Activated CD4-positive, alpha-beta T cell treated with anti-CD3 and anti-CD28 coated beads, Interleukin-2, amount 10 ng/mL, durations not matched to agents 7 days and 5 days (primary cell): ENCODE measurements at regions not wholly inside any gene's neighbourhood (a gene's known extent, or its start where the extent isn't known, plus 50 kb on each side); places are given as distances from the start of the nearest gene placed in this dataset.

ENCODE experiments used
- CTCF ChIA-PET: fragments of 350-600 bp; sonication (Branson Sonifier 250); formaldehyde crosslinking; loops from one replicate; lab custom pipeline; 2021; ENCODE audit warnings: antibody characterized with exemption; lab: Charles Lee
- POLR2A ChIA-PET: fragments of 350-600 bp; sonication (Branson Sonifier 250); formaldehyde crosslinking; loops from one replicate; lab custom pipeline; 2021; ENCODE audit warnings: antibody characterized with exemption; lab: Charles Lee
- DNase-seq: peaks from one replicate; pipeline ENCODE4 v3.0.0-alpha.2; 2020
- H3K27ac Mint-ChIP-seq: one replicate; pipeline ENCODE4 v1.8.0; 2021; ENCODE audit warnings: mild to moderate bottlenecking, moderate library complexity, mixed read lengths
- H3K27me3 Mint-ChIP-seq: one replicate; pipeline ENCODE4 v1.8.0; 2021; ENCODE audit warnings: mixed read lengths
- H3K36me3 Mint-ChIP-seq: one replicate; pipeline ENCODE4 v1.8.0; 2021; ENCODE audit warnings: low read depth, mixed read lengths
- H3K4me1 Mint-ChIP-seq: one replicate; pipeline ENCODE4 v1.8.0; 2021; ENCODE audit warnings: mixed read lengths
- H3K4me3 Mint-ChIP-seq: one replicate; pipeline ENCODE4 v1.8.0; 2021; ENCODE audit warnings: mild to moderate bottlenecking, moderate library complexity, mixed read lengths
- H3K9me3 Mint-ChIP-seq: one replicate; pipeline ENCODE4 v1.8.0; 2021; ENCODE audit warnings: mixed read lengths

- ChIA-PET POLR2A (no interaction called here), CTCF (no interaction called here)
- H3K9me3 Mint-ChIP-seq, result peaks cover 2% of the 10 kb centered on the region
- H3K27ac Mint-ChIP-seq, result no peak overlapping the region
- no peak for DNase-seq
- H3K36me3 Mint-ChIP-seq, result no peaks in the 10 kb centered on the region
- H3K27me3 Mint-ChIP-seq, result peaks cover 4% of the 10 kb centered on the region
- no peak overlapping the region for H3K4me3 Mint-ChIP-seq
- no peaks in the 10 kb centered on the region for H3K4me1 Mint-ChIP-seq
Measured at GRCh38 chr1:199282751-199283305, 644.0 kb downstream of the PTPRC start.

GRCh38 chr1:199283794-199284193 lies 645.0 kb downstream of the PTPRC start:
- H3K27me3 Mint-ChIP-seq, result peaks cover 4% of the 10 kb centered on the region
- ChIA-PET POLR2A (no interaction called here), CTCF (interaction anchor here (0.7 kb wide), 1 partner anchor 1591 kb away, joined by 3 read pairs; no protein-coding TSS in a partner anchor)
- H3K4me1 Mint-ChIP-seq, result no peaks in the 10 kb centered on the region
- no peak overlapping the region for H3K27ac Mint-ChIP-seq
- H3K9me3 Mint-ChIP-seq, result peaks cover 2% of the 10 kb centered on the region
- no peaks in the 10 kb centered on the region for H3K36me3 Mint-ChIP-seq
- DNase-seq, result no peak
- H3K4me3 Mint-ChIP-seq, result no peak overlapping the region

GRCh38 chr1:199287206-199287605 lies 648.4 kb downstream of the PTPRC start:
- Mint-ChIP-seq H3K9me3 (peaks cover 2% of the 10 kb centered on the region), H3K27ac (no peak overlapping the region), H3K4me3 (no peak overlapping the region), H3K36me3 (no peaks in the 10 kb centered on the region), H3K27me3 (peaks cover 4% of the 10 kb centered on the region), H3K4me1 (no peaks in the 10 kb centered on the region)
- CTCF ChIA-PET, result no interaction called here
- DNase-seq, result no peak
- POLR2A ChIA-PET, result no interaction called here

GRCh38 chr1:199287647-199288046 lies 648.8 kb downstream of the PTPRC start:
- no peak for DNase-seq
- peaks cover 4% of the 10 kb centered on the region for H3K27me3 Mint-ChIP-seq
- peaks cover 2% of the 10 kb centered on the region for H3K9me3 Mint-ChIP-seq
- no peaks in the 10 kb centered on the region for H3K4me1 Mint-ChIP-seq
- no peak overlapping the region for H3K27ac Mint-ChIP-seq
- ChIA-PET CTCF (no interaction called here), POLR2A (no interaction called here)
- H3K4me3 Mint-ChIP-seq, result no peak overlapping the region
- no peaks in the 10 kb centered on the region for H3K36me3 Mint-ChIP-seq

GRCh38 chr1:199290186-199290585 lies 651.3 kb downstream of the PTPRC start:
- ChIA-PET CTCF (no interaction called here), POLR2A (no interaction called here)
- Mint-ChIP-seq H3K4me3 (no peak overlapping the region), H3K27ac (no peak overlapping the region), H3K36me3 (no peaks in the 10 kb centered on the region), H3K9me3 (peaks cover 2% of the 10 kb centered on the region), H3K27me3 (peaks cover 4% of the 10 kb centered on the region), H3K4me1 (no peaks in the 10 kb centered on the region)
- no peak for DNase-seq

- CTCF ChIA-PET, result no interaction called here
Measured at GRCh38 chr1:199291022-199291740, 652.3 kb downstream of the PTPRC start.

GRCh38 chr1:199292896-199293295 lies 654.1 kb downstream of the PTPRC start:
- ChIA-PET CTCF (no interaction called here), POLR2A (no interaction called here)
- H3K36me3 Mint-ChIP-seq, result no peaks in the 10 kb centered on the region
- H3K4me3 Mint-ChIP-seq, result no peak overlapping the region
- no peak for DNase-seq
- no peak overlapping the region for H3K27ac Mint-ChIP-seq
- H3K4me1 Mint-ChIP-seq, result no peaks in the 10 kb centered on the region
- H3K27me3 Mint-ChIP-seq, result peaks cover 5% of the 10 kb centered on the region
- no peaks in the 10 kb centered on the region for H3K9me3 Mint-ChIP-seq

More at GRCh38 chr1:199291022-199291740, 652.3 kb downstream of the PTPRC start:
- no peaks in the 10 kb centered on the region for H3K9me3 Mint-ChIP-seq
- H3K4me3 Mint-ChIP-seq, result no peak overlapping the region
- peaks cover 4% of the 10 kb centered on the region for H3K27me3 Mint-ChIP-seq
- H3K36me3 Mint-ChIP-seq, result no peaks in the 10 kb centered on the region
- POLR2A ChIA-PET, result no interaction called here
- H3K27ac Mint-ChIP-seq, result no peak overlapping the region
- DNase-seq, result no peak
- H3K4me1 Mint-ChIP-seq, result no peaks in the 10 kb centered on the region

- no peak overlapping the region for H3K4me3 Mint-ChIP-seq
- ChIA-PET POLR2A (no interaction called here), CTCF (no interaction called here)
- no peak for DNase-seq
- H3K27me3 Mint-ChIP-seq, result peaks cover 6% of the 10 kb centered on the region
- H3K9me3 Mint-ChIP-seq, result no peaks in the 10 kb centered on the region
- no peaks in the 10 kb centered on the region for H3K36me3 Mint-ChIP-seq
- H3K27ac Mint-ChIP-seq, result no peak overlapping the region
- no peaks in the 10 kb centered on the region for H3K4me1 Mint-ChIP-seq
Measured at GRCh38 chr1:199295107-199295506, 656.3 kb downstream of the PTPRC start.

GRCh38 chr1:199297174-199297573 lies 658.3 kb downstream of the PTPRC start:
- ChIA-PET POLR2A (no interaction called here), CTCF (no interaction called here)
- no peak for DNase-seq

GRCh38 chr1:199297887-199298286 lies 659.0 kb downstream of the PTPRC start:
- no peaks in the 10 kb centered on the region for H3K4me1 Mint-ChIP-seq
- H3K9me3 Mint-ChIP-seq, result no peaks in the 10 kb centered on the region
- H3K36me3 Mint-ChIP-seq, result no peaks in the 10 kb centered on the region
- ChIA-PET POLR2A (no interaction called here), CTCF (no interaction called here)
- DNase-seq, result no peak
- H3K4me3 Mint-ChIP-seq, result no peak overlapping the region
- H3K27me3 Mint-ChIP-seq, result peaks cover 6% of the 10 kb centered on the region
- H3K27ac Mint-ChIP-seq, result no peak overlapping the region

More at GRCh38 chr1:199297174-199297573, 658.3 kb downstream of the PTPRC start:
- no peak overlapping the region for H3K27ac Mint-ChIP-seq
- H3K27me3 Mint-ChIP-seq, result peaks cover 6% of the 10 kb centered on the region
- no peaks in the 10 kb centered on the region for H3K4me1 Mint-ChIP-seq
- H3K4me3 Mint-ChIP-seq, result no peak overlapping the region
- no peaks in the 10 kb centered on the region for H3K9me3 Mint-ChIP-seq
- H3K36me3 Mint-ChIP-seq, result no peaks in the 10 kb centered on the region

- no peak overlapping the region for H3K27ac Mint-ChIP-seq
- CTCF ChIA-PET, result no interaction called here
- no peak for DNase-seq
- no peak overlapping the region for H3K4me3 Mint-ChIP-seq
- no peaks in the 10 kb centered on the region for H3K36me3 Mint-ChIP-seq
- H3K9me3 Mint-ChIP-seq, result no peaks in the 10 kb centered on the region
- no peaks in the 10 kb centered on the region for H3K4me1 Mint-ChIP-seq
- POLR2A ChIA-PET, result no interaction called here
- peaks cover 5% of the 10 kb centered on the region for H3K27me3 Mint-ChIP-seq
Measured at GRCh38 chr1:199298825-199299224, 660.0 kb downstream of the PTPRC start.

GRCh38 chr1:199301472-199302217 lies 662.8 kb downstream of the PTPRC start:
- Mint-ChIP-seq H3K4me1 (no peaks in the 10 kb centered on the region), H3K27ac (no peak overlapping the region), H3K36me3 (no peaks in the 10 kb centered on the region), H3K4me3 (no peak overlapping the region), H3K27me3 (peaks cover 7% of the 10 kb centered on the region), H3K9me3 (no peaks in the 10 kb centered on the region)
- no peak for DNase-seq
- ChIA-PET CTCF (no interaction called here), POLR2A (no interaction called here)

GRCh38 chr1:199302554-199302953 lies 663.7 kb downstream of the PTPRC start:
- H3K4me3 Mint-ChIP-seq, result no peak overlapping the region
- CTCF ChIA-PET, result no interaction called here
- POLR2A ChIA-PET, result no interaction called here

More at GRCh38 chr1:199302554-199302953, 663.7 kb downstream of the PTPRC start:
- Mint-ChIP-seq H3K27me3 (peaks cover 7% of the 10 kb centered on the region), H3K36me3 (no peaks in the 10 kb centered on the region), H3K9me3 (no peaks in the 10 kb centered on the region), H3K27ac (no peak overlapping the region), H3K4me1 (no peaks in the 10 kb centered on the region)
- DNase-seq, result no peak
